Tibial nerve (tissue), 3 donors: ENCODE measurements at regions not wholly inside any gene's neighbourhood (a gene's known extent, or its start where the extent isn't known, plus 50 kb on each side); places are given as distances from the start of the nearest gene placed in this dataset.

ENCODE experiments used
- CTCF ChIP-seq, 5 experiments: fragments of 200-600 bp in 3 of 5; fragments of 450-650 bp in 2 of 5; sonication (generic) in 3 of 5; IDR thresholded peaks; one replicate each; pipeline ENCODE4 v1.5.1; 2016 to 2019; ENCODE audit warnings: antibody characterized with exemption in 5 of 5, mild to moderate bottlenecking in 3 of 5, moderate library complexity in 2 of 5
- POLR2A ChIP-seq, 2 donors: fragments of 450-650 bp; IDR thresholded peaks; one replicate each; pipeline ENCODE4 v1.6.1; 2017; ENCODE audit warnings: antibody characterized with exemption in 2 of 2, mild to moderate bottlenecking in 2 of 2, moderate library complexity in 2 of 2

GRCh38 chr7:41117431-41117830 lies 585.5 kb downstream of the INHBA start:
- no peak for TF ChIP-seq POLR2A (IDR thresholded peaks at IDR 0.05)
- TF ChIP-seq CTCF (IDR thresholded peaks at IDR 0.05), result no peak
